ENCODE measurements at regions not wholly inside any gene's neighbourhood (a gene's known extent, or its start where the extent isn't known, plus 50 kb on each side); places are given as distances from the start of the nearest gene placed in this dataset.

DNA sequence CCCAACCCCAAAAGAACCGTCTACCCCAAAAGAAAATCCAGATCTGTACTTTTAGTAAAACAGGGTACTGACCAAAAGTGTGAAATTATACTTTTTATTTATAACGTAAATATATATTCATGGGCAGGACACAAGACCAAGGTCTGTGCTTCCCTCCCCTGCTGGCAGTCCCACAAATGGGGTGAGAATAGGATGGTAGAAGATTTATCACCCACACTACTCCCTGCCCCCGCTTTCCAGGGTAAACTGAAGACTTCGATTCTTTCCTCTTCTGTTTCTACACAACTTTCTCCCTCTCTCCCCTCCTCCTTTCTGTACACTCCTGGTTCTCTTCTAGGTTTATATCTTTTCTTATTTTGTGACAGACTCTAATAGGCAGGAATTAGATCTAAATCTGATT, 79.7 kb downstream of the MDH1 start:
- TF ChIP-seq, protein P1, sequence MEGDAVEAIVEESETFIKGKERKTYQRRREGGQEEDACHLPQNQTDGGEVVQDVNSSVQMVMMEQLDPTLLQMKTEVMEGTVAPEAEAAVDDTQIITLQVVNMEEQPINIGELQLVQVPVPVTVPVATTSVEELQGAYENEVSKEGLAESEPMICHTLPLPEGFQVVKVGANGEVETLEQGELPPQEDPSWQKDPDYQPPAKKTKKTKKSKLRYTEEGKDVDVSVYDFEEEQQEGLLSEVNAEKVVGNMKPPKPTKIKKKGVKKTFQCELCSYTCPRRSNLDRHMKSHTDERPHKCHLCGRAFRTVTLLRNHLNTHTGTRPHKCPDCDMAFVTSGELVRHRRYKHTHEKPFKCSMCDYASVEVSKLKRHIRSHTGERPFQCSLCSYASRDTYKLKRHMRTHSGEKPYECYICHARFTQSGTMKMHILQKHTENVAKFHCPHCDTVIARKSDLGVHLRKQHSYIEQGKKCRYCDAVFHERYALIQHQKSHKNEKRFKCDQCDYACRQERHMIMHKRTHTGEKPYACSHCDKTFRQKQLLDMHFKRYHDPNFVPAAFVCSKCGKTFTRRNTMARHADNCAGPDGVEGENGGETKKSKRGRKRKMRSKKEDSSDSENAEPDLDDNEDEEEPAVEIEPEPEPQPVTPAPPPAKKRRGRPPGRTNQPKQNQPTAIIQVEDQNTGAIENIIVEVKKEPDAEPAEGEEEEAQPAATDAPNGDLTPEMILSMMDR (IDR thresholded peaks at IDR 0.05) = no peak
- ATAC-seq = no peak

DNA sequence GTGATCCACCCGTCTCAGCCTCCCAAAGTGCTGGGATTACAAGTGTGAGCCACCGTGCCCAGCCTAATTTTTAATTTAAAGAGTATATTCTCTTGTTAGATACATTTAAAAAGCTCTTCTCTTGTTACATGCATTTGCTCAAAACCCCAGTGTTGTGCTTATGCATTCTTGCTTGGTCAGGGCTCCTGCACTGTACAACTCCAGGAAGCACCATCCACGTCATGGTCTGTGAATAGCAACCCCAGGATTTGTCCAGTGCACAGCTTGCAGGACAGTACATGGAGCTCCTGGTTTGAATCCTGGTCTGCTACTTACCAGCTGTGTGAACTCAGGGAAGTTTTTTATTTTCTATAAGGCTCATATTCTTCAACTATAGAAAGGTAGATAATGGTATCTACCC, 80.8 kb downstream of the MDH1 start:
- Histone ChIP-seq H3K27ac (no peak overlapping the region), H3K36me3 (no peaks in the 10 kb centered on the region), H3K4me1 (no peaks in the 10 kb centered on the region), H3K27me3 (ENCODE audit: low read depth) (no peaks in the 10 kb centered on the region), H3K9me3 (no peaks in the 10 kb centered on the region), H3K4me3 (no peak overlapping the region)
- no peak for ATAC-seq
- TF ChIP-seq, protein P1 (IDR thresholded peaks at IDR 0.05) = no peak
- intact Hi-C loops (cut with DNase I) = no loop called here
- DNase-seq = no peak

More for the DNA sequence above, 79.7 kb downstream of the MDH1 start:
- DNase-seq = no peak
- Histone ChIP-seq H3K27ac (no peak overlapping the region), H3K36me3 (no peaks in the 10 kb centered on the region), H3K4me3 (no peak overlapping the region), H3K9me3 (no peaks in the 10 kb centered on the region), H3K27me3 (ENCODE audit: low read depth) (no peaks in the 10 kb centered on the region), H3K4me1 (no peaks in the 10 kb centered on the region)
- intact Hi-C loops (cut with DNase I) = no loop called here

GRCh38 chr2:63673865-63674533, 85.2 kb downstream of the MDH1 start:
- no peaks in the 10 kb centered on the region for H3K27me3 ChIP-seq (ENCODE audit: low read depth)
- no peak overlapping the region for H3K4me3 ChIP-seq
- H3K36me3 ChIP-seq = no peaks in the 10 kb centered on the region
- H3K9me3 ChIP-seq = no peaks in the 10 kb centered on the region
- TF ChIP-seq, protein P1 (IDR thresholded peaks at IDR 0.05) = no peak
- DNase-seq (no peak), ATAC-seq (no peak)
- H3K4me1 ChIP-seq = no peaks in the 10 kb centered on the region
- intact Hi-C loops (cut with DNase I) = no loop called here
- no peak overlapping the region for H3K27ac ChIP-seq

DNA sequence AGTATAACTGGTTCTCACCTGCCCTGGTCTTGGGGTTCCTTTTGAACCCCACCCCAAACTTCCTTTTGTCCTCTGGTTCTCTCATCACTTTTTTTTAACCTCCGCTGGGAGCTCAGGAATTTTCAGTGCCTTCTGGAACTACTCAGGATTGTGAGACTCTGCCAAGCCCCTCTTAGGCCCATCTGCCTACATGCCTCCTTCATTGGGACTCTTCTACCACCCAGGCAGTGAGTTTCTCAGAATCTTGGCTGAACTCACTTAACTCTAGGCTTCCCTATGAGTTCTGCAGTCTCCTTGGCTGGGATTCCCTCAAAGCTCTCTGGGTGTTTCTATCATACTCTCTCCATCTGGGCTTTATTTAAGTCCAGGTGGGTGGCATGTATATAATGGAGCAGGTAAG, 86.3 kb downstream of the MDH1 start:
- Histone ChIP-seq H3K36me3 (no peaks in the 10 kb centered on the region), H3K9me3 (no peaks in the 10 kb centered on the region), H3K27me3 (ENCODE audit: low read depth) (no peaks in the 10 kb centered on the region), H3K4me1 (no peaks in the 10 kb centered on the region), H3K4me3 (no peak overlapping the region), H3K27ac (no peak overlapping the region)
- ATAC-seq = no peak
- intact Hi-C loops (cut with DNase I) = no loop called here
- TF ChIP-seq, protein P1 (IDR thresholded peaks at IDR 0.05) = no peak
- no peak for DNase-seq

- no peak for DNase-seq
- Histone ChIP-seq H3K4me3 (no peak overlapping the region), H3K27ac (no peak overlapping the region), H3K36me3 (no peaks in the 10 kb centered on the region), H3K27me3 (ENCODE audit: low read depth) (no peaks in the 10 kb centered on the region), H3K4me1 (no peaks in the 10 kb centered on the region), H3K9me3 (no peaks in the 10 kb centered on the region)
- intact Hi-C loops (cut with DNase I) = no loop called here
- ATAC-seq = no peak
- TF ChIP-seq, protein P1 (IDR thresholded peaks at IDR 0.05) = no peak
These were observed 87.4 kb downstream of the MDH1 start for GRCh38 chr2:63676135-63676534.
